Stimulated activated naive CD8-positive, alpha-beta T cell treated with anti-CD3 and anti-CD28 coated beads, Interleukin-15, amount 100 ng/mL, for 72 hours (primary cell): ENCODE measurements at regions not wholly inside any gene's neighbourhood (a gene's known extent, or its start where the extent isn't known, plus 50 kb on each side); places are given as distances from the start of the nearest gene placed in this dataset.
"Not testable (repeated sequence)": the region's sequence is repeated elsewhere in the genome, so short reads cannot be mapped to it uniquely, and the experiment has no call there.

Experiments used
- ATAC-seq: fragments of 150-1000 bp; cut with Tn5 transposase; 2 replicates; pipeline ENCODE4 v1.10.0; 2021; ENCODE audit warnings: mild to moderate bottlenecking, moderate library complexity
- DNase-seq, 2 donors: peaks; one replicate each; pipeline ENCODE4 v3.0.0; 2021 to 2022
- H3K27ac Mint-ChIP-seq, 2 donors: one replicate each; pipeline ENCODE4 v1.8.0; 2022; ENCODE audit warnings: mild to moderate bottlenecking in 2 of 2, mixed read lengths in 2 of 2, moderate library complexity in 2 of 2
- H3K27me3 Mint-ChIP-seq: one replicate; pipeline ENCODE4 v1.8.0; 2022; ENCODE audit warnings: mixed read lengths
- H3K4me1 Mint-ChIP-seq: one replicate; pipeline ENCODE4 v1.8.0; 2022; ENCODE audit warnings: mild to moderate bottlenecking, mixed read lengths
- H3K4me3 Mint-ChIP-seq, 2 donors: one replicate each; pipeline ENCODE4 v1.8.0; 2022; ENCODE audit warnings: mild to moderate bottlenecking in 2 of 2, mixed read lengths in 2 of 2, moderate library complexity in 1 of 2
- H3K9me3 Mint-ChIP-seq, 2 donors: one replicate each; pipeline ENCODE4 v1.8.0; 2022; ENCODE audit warnings: mixed read lengths in 2 of 2

GRCh38 chr11:49362994-49363393, 154.6 kb upstream of the FOLH1 start:
- H3K4me3 Mint-ChIP-seq, H3K4me1 Mint-ChIP-seq, DNase-seq, H3K27ac Mint-ChIP-seq, ATAC-seq, H3K27me3 Mint-ChIP-seq, H3K9me3 Mint-ChIP-seq: not testable (repeated sequence)

- not testable (repeated sequence) for H3K27me3 Mint-ChIP-seq, DNase-seq, H3K27ac Mint-ChIP-seq, ATAC-seq, H3K9me3 Mint-ChIP-seq, H3K4me3 Mint-ChIP-seq, H3K4me1 Mint-ChIP-seq
Measured at GRCh38 chr11:49354536-49354935, 146.1 kb upstream of the FOLH1 start.

GRCh38 chr11:49352868-49353267, 144.5 kb upstream of the FOLH1 start:
- H3K4me1 Mint-ChIP-seq, H3K27me3 Mint-ChIP-seq, H3K27ac Mint-ChIP-seq, H3K4me3 Mint-ChIP-seq, H3K9me3 Mint-ChIP-seq, ATAC-seq, DNase-seq: not testable (repeated sequence)

- H3K27ac Mint-ChIP-seq, DNase-seq, ATAC-seq, H3K27me3 Mint-ChIP-seq, H3K4me3 Mint-ChIP-seq, H3K9me3 Mint-ChIP-seq, H3K4me1 Mint-ChIP-seq: not testable (repeated sequence)
Measured at GRCh38 chr11:49346627-49347026, 138.2 kb upstream of the FOLH1 start.

- not testable (repeated sequence) for H3K4me1 Mint-ChIP-seq, H3K27ac Mint-ChIP-seq, H3K27me3 Mint-ChIP-seq, ATAC-seq, DNase-seq, H3K4me3 Mint-ChIP-seq
- peaks cover 21 to 30% of the 10 kb centered on the region in 2 donors for H3K9me3 Mint-ChIP-seq
Measured at GRCh38 chr11:49328485-49329186, 120.2 kb upstream of the FOLH1 start.

GRCh38 chr11:49327766-49328165, 119.4 kb upstream of the FOLH1 start:
- not testable (repeated sequence) for H3K27me3 Mint-ChIP-seq, H3K27ac Mint-ChIP-seq, H3K4me3 Mint-ChIP-seq, DNase-seq, ATAC-seq, H3K4me1 Mint-ChIP-seq
- H3K9me3 Mint-ChIP-seq: peaks cover 21 to 23% of the 10 kb centered on the region in 2 donors

GRCh38 chr11:49326651-49327050, 118.2 kb upstream of the FOLH1 start:
- H3K27me3 Mint-ChIP-seq, H3K4me3 Mint-ChIP-seq, DNase-seq, H3K4me1 Mint-ChIP-seq, ATAC-seq, H3K27ac Mint-ChIP-seq: not testable (repeated sequence)
- H3K9me3 Mint-ChIP-seq: peaks cover 21 to 23% of the 10 kb centered on the region in 2 donors

GRCh38 chr11:49316180-49316579, 107.8 kb upstream of the FOLH1 start:
- DNase-seq (no peak), ATAC-seq (no peak)
- H3K4me3 Mint-ChIP-seq: no peak overlapping the region
- H3K27ac Mint-ChIP-seq: no peak overlapping the region
- no peaks in the 10 kb centered on the region for H3K27me3 Mint-ChIP-seq
- no peaks in the 10 kb centered on the region for H3K4me1 Mint-ChIP-seq
- peaks cover 9 to 20% of the 10 kb centered on the region in 2 donors for H3K9me3 Mint-ChIP-seq

- Mint-ChIP-seq H3K27me3 (no peaks in the 10 kb centered on the region), H3K4me1 (no peaks in the 10 kb centered on the region), H3K9me3 (no peaks in the 10 kb centered on the region), H3K4me3 (no peak overlapping the region), H3K27ac (no peak overlapping the region)
- ATAC-seq (no peak), DNase-seq (no peak)
Measured at GRCh38 chr11:49303080-49303479, 94.7 kb upstream of the FOLH1 start.

- no peak overlapping the region for H3K27ac Mint-ChIP-seq
- H3K9me3 Mint-ChIP-seq: no peaks in the 10 kb centered on the region
- no peak overlapping the region for H3K4me3 Mint-ChIP-seq
- ATAC-seq: no peak
- no peaks in the 10 kb centered on the region for H3K27me3 Mint-ChIP-seq
- H3K4me1 Mint-ChIP-seq: no peaks in the 10 kb centered on the region
- DNase-seq: no peak
Measured at GRCh38 chr11:49302360-49302759, 94.0 kb upstream of the FOLH1 start.

GRCh38 chr11:49298017-49298416, 89.6 kb upstream of the FOLH1 start:
- not testable (repeated sequence) for ATAC-seq

GRCh38 chr11:49283911-49284310, 75.5 kb upstream of the FOLH1 start:
- H3K9me3 Mint-ChIP-seq: peaks cover 0 to 13% of the 10 kb centered on the region in 2 donors
- ATAC-seq, DNase-seq, H3K4me1 Mint-ChIP-seq, H3K27ac Mint-ChIP-seq, H3K27me3 Mint-ChIP-seq, H3K4me3 Mint-ChIP-seq: not testable (repeated sequence)

More at GRCh38 chr11:49298017-49298416, 89.6 kb upstream of the FOLH1 start:
- DNase-seq, H3K4me1 Mint-ChIP-seq, H3K27ac Mint-ChIP-seq, H3K9me3 Mint-ChIP-seq, H3K4me3 Mint-ChIP-seq, H3K27me3 Mint-ChIP-seq: not testable (repeated sequence)

GRCh38 chr11:49283282-49283681, 74.9 kb upstream of the FOLH1 start:
- H3K27ac Mint-ChIP-seq, H3K27me3 Mint-ChIP-seq, DNase-seq, ATAC-seq, H3K4me1 Mint-ChIP-seq, H3K4me3 Mint-ChIP-seq, H3K9me3 Mint-ChIP-seq: not testable (repeated sequence)

- not testable (repeated sequence) for H3K9me3 Mint-ChIP-seq, H3K4me3 Mint-ChIP-seq, ATAC-seq, H3K27ac Mint-ChIP-seq, H3K4me1 Mint-ChIP-seq, H3K27me3 Mint-ChIP-seq, DNase-seq
Measured at GRCh38 chr11:49282125-49282524, 73.7 kb upstream of the FOLH1 start.

- H3K4me1 Mint-ChIP-seq, ATAC-seq, H3K27ac Mint-ChIP-seq, DNase-seq, H3K4me3 Mint-ChIP-seq, H3K27me3 Mint-ChIP-seq, H3K9me3 Mint-ChIP-seq: not testable (repeated sequence)
Measured at GRCh38 chr11:49277951-49278350, 69.5 kb upstream of the FOLH1 start.
